Activated CD4-positive, alpha-beta T cell treated with anti-CD3 and anti-CD28 coated beads, Interleukin-2, amount 50 U/mL, for 24 hours (primary cell): ENCODE measurements at regions not wholly inside any gene's neighbourhood (a gene's known extent, or its start where the extent isn't known, plus 50 kb on each side); places are given as distances from the start of the nearest gene placed in this dataset.

Experiments used
- DNase-seq, 2 donors: peaks; one replicate each; pipeline ENCODE4 v3.0.0-alpha.2; 2020; ENCODE audit warnings: low read depth in 1 of 2, low spot score in 1 of 2

- DNase-seq: no peak
These were observed 367.4 kb upstream of the CDH20 start for GRCh38 chr18:60965856-60966255.

- DNase-seq: no peak
These were observed 366.4 kb upstream of the CDH20 start for GRCh38 chr18:60966876-60967275.

GRCh38 chr18:60975420-60975819 is 357.8 kb upstream of the CDH20 start:
- no peak for DNase-seq

GRCh38 chr18:60976976-60977375 is 356.3 kb upstream of the CDH20 start:
- DNase-seq: no peak

GRCh38 chr18:60978338-60978737 is 354.9 kb upstream of the CDH20 start:
- no peak for DNase-seq

- no peak for DNase-seq
These were observed 352.7 kb upstream of the CDH20 start for GRCh38 chr18:60980422-60981005.

GRCh38 chr18:60981682-60982328 is 351.4 kb upstream of the CDH20 start:
- DNase-seq: no peak

GRCh38 chr18:60982329-60982695 is 350.9 kb upstream of the CDH20 start:
- DNase-seq: no peak

GRCh38 chr18:60982928-60983327 is 350.3 kb upstream of the CDH20 start:
- DNase-seq: no peak

- DNase-seq: no peak
These were observed 348.7 kb upstream of the CDH20 start for GRCh38 chr18:60984510-60984909.

GRCh38 chr18:60987963-60988362 is 345.3 kb upstream of the CDH20 start:
- DNase-seq: no peak

GRCh38 chr18:60996326-60996725 is 336.9 kb upstream of the CDH20 start:
- no peak for DNase-seq

- no peak for DNase-seq
These were observed 336.4 kb upstream of the CDH20 start for GRCh38 chr18:60996822-60997221.

GRCh38 chr18:61001138-61001537 is 332.1 kb upstream of the CDH20 start:
- no peak for DNase-seq

GRCh38 chr18:61006687-61007224 is 326.5 kb upstream of the CDH20 start:
- DNase-seq: no peak

- no peak for DNase-seq
These were observed 313.6 kb upstream of the CDH20 start for GRCh38 chr18:61019338-61020301.

GRCh38 chr18:61025596-61025995 is 307.6 kb upstream of the CDH20 start:
- DNase-seq: no peak

- DNase-seq: no peak
These were observed 301.6 kb upstream of the CDH20 start for GRCh38 chr18:61031626-61032025.

- DNase-seq: no peak
These were observed 298.6 kb upstream of the CDH20 start for GRCh38 chr18:61034580-61034979.

GRCh38 chr18:61039251-61039650 is 294.0 kb upstream of the CDH20 start:
- DNase-seq: no peak

- DNase-seq: no peak
These were observed 285.4 kb upstream of the CDH20 start for GRCh38 chr18:61047794-61048193.

GRCh38 chr18:61057443-61057842 is 275.8 kb upstream of the CDH20 start:
- no peak for DNase-seq
